ENCODE measurements at regions not wholly inside any gene's neighbourhood (a gene's known extent, or its start where the extent isn't known, plus 50 kb on each side); places are given as distances from the start of the nearest gene placed in this dataset.

DNA sequence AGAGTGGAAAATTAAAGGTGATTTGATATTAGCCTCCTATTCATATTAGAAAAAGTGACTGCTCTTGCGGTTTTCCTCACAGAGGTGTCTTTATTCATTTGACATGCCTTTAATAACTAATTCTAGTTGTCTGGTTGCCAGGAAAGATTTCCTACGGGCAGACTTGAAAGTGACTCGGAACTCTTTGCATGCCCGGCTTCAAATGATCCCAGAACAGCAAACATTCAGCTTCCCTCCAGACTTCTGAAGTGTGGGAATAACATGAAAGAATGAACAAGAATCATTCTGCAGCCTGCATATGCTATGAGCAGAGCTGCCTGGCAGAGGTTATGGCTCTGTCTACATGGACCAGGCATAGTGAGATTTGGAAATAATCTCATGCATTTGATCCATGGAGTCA is 89.6 kb upstream of the PKDCC start:
- Histone ChIP-seq H3K9me3 (ENCODE audit: insufficient read depth, low read length) (peaks cover 11% of the 10 kb centered on the region; the same call in 1 of the 2 replicates), H4K20me1 (ENCODE audit: insufficient read depth, low read length) (no peaks in the 10 kb centered on the region), H3K4me1 (ENCODE audit: low read length) (peaks cover 24% of the 10 kb centered on the region), H3K4me2 (ENCODE audit: low read length) (no peak overlapping the region), H3K36me3 (replicated peaks; ENCODE audit: low read depth, low read length) (peaks cover 4% of the 10 kb centered on the region), H3K9ac (ENCODE audit: low read length) (no peak overlapping the region), H3K4me3 (ENCODE audit: low read length) (no peak overlapping the region), H2AFZ (ENCODE audit: low read depth, low read length) (no peak overlapping the region), H3K79me2 (ENCODE audit: low read length) (no peaks in the 10 kb centered on the region), H3K27ac (ENCODE audit: low read length) (no peak overlapping the region), H3K27me3 (ENCODE audit: low read depth, low read length) (peaks cover 45% of the 10 kb centered on the region)
- TF ChIP-seq, protein P1, sequence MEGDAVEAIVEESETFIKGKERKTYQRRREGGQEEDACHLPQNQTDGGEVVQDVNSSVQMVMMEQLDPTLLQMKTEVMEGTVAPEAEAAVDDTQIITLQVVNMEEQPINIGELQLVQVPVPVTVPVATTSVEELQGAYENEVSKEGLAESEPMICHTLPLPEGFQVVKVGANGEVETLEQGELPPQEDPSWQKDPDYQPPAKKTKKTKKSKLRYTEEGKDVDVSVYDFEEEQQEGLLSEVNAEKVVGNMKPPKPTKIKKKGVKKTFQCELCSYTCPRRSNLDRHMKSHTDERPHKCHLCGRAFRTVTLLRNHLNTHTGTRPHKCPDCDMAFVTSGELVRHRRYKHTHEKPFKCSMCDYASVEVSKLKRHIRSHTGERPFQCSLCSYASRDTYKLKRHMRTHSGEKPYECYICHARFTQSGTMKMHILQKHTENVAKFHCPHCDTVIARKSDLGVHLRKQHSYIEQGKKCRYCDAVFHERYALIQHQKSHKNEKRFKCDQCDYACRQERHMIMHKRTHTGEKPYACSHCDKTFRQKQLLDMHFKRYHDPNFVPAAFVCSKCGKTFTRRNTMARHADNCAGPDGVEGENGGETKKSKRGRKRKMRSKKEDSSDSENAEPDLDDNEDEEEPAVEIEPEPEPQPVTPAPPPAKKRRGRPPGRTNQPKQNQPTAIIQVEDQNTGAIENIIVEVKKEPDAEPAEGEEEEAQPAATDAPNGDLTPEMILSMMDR (IDR thresholded peaks at IDR 0.05; ENCODE audit: low read depth, low read length) = no peak
- no peak for TF ChIP-seq EZH2phosphoT487 (IDR thresholded peaks at IDR 0.05; ENCODE audit: low read depth)

DNA sequence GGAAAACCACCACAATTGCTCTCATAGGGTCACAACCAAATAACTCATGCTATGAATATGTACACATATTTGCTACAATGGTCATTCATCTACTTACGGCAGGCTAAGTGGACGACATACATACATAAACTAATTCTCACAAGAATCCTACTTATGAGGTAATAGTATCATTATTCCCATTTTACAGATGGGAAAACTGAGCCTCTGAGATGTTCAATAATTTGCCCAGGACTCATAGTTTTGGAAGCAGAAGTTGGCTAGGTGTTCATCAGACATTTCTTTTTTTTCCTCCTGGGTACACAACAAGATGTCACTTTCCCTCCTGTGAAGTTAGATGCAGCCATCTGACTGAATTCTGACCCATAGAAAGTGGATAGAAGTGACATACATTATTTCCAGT is 89.0 kb upstream of the PKDCC start:
- Histone ChIP-seq H3K9me3 (ENCODE audit: insufficient read depth, low read length) (peaks cover 11% of the 10 kb centered on the region; the same call in 1 of the 2 replicates), H3K36me3 (replicated peaks; ENCODE audit: low read depth, low read length) (peaks cover 4% of the 10 kb centered on the region), H3K79me2 (ENCODE audit: low read length) (no peaks in the 10 kb centered on the region), H3K4me1 (ENCODE audit: low read length) (peaks cover 19% of the 10 kb centered on the region), H3K27ac (ENCODE audit: low read length) (no peak overlapping the region), H3K4me3 (ENCODE audit: low read length) (no peak overlapping the region), H3K9ac (ENCODE audit: low read length) (no peak overlapping the region), H2AFZ (ENCODE audit: low read depth, low read length) (no peak overlapping the region), H3K4me2 (ENCODE audit: low read length) (no peak overlapping the region), H3K27me3 (ENCODE audit: low read depth, low read length) (peaks cover 45% of the 10 kb centered on the region), H4K20me1 (ENCODE audit: insufficient read depth, low read length) (no peaks in the 10 kb centered on the region)
- TF ChIP-seq, protein P1 (IDR thresholded peaks at IDR 0.05; ENCODE audit: low read depth, low read length) = no peak
- no peak for TF ChIP-seq EZH2phosphoT487 (IDR thresholded peaks at IDR 0.05; ENCODE audit: low read depth)

DNA sequence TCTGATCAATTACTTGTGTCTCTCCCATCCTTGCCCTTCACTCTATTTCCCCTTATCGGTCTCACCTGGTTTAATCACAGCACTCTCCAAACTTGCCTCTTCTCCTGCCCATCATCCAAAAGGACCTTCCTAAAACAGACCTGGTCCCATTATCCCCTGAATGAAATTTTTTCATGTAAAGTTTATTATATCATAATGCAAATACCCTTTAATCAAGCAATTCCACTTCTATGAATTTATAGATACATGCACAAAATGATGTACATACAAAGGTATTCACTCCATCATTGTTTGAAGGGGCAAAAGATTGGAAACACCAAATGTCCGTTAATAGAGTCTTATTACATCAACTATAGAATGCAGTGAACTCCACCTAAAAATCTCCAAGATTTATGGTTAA is 88.1 kb upstream of the PKDCC start:
- TF ChIP-seq, protein P1 (IDR thresholded peaks at IDR 0.05; ENCODE audit: low read depth, low read length) = no peak
- TF ChIP-seq EZH2phosphoT487 (IDR thresholded peaks at IDR 0.05; ENCODE audit: low read depth) = no peak
- Histone ChIP-seq H3K9me3 (ENCODE audit: insufficient read depth, low read length) (peaks cover 11% of the 10 kb centered on the region; the same call in 1 of the 2 replicates), H2AFZ (ENCODE audit: low read depth, low read length) (no peak overlapping the region)

DNA sequence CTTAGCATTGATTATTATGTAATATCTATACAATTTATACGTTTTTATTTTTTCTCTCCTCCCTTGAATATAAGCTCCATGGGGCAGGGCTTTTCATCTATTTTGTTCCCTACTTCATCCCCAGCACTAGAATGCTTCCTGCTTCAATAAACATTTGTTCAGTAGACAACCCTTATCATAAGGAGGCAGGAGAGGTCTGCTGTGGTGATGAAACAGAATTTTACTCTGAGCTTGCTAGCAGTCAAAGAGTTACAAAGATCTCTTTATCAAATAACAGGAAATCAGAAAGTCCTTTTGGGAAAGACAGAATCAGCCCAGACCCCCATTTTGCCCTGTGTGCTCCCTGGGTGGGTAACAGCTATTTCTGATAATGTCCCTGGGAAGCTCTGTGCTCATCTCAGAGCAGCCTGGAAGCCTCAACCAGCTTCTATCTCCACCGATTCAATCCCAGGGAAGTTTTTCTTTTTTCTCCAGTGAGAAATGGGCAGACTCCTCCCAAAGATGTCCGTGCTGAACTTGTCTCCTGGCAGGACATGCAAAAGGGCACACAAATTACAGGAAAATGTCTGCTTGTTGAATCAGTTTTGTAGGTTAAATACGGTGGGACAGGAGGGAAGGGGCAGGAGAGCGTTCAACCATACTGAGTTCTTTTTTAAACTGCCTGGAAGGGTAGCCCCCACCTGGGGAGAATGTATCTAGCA is 84.7 kb upstream of the PKDCC start:
- H3K9me3 ChIP-seq (ENCODE audit: insufficient read depth, low read length) = no peaks in the 10 kb centered on the region
- TF ChIP-seq, protein P1 (IDR thresholded peaks at IDR 0.05; ENCODE audit: low read depth, low read length) = no peak
- H2AFZ ChIP-seq (ENCODE audit: low read depth, low read length) = no peak overlapping the region
- H3K79me2 ChIP-seq (ENCODE audit: low read length) = no peaks in the 10 kb centered on the region
- no peak overlapping the region for H3K4me2 ChIP-seq (ENCODE audit: low read length)
- no peak overlapping the region for H3K9ac ChIP-seq (ENCODE audit: low read length)
- H3K4me1 ChIP-seq (ENCODE audit: low read length) = peaks cover 5% of the 10 kb centered on the region; the same call in 1 of the 2 replicates
- H3K27ac ChIP-seq (ENCODE audit: low read length) = no peak overlapping the region
- no peaks in the 10 kb centered on the region for H4K20me1 ChIP-seq (ENCODE audit: insufficient read depth, low read length)
- H3K36me3 ChIP-seq (replicated peaks; ENCODE audit: low read depth, low read length) = no peaks in the 10 kb centered on the region
- H3K4me3 ChIP-seq (ENCODE audit: low read length) = no peak overlapping the region
- peaks cover 53% of the 10 kb centered on the region for H3K27me3 ChIP-seq (ENCODE audit: low read depth, low read length)

More for the DNA sequence above, 88.1 kb upstream of the PKDCC start:
- peaks cover 4% of the 10 kb centered on the region for H3K36me3 ChIP-seq (replicated peaks; ENCODE audit: low read depth, low read length)
- H3K79me2 ChIP-seq (ENCODE audit: low read length) = no peaks in the 10 kb centered on the region
- H3K4me2 ChIP-seq (ENCODE audit: low read length) = no peak overlapping the region
- H3K27me3 ChIP-seq (ENCODE audit: low read depth, low read length) = peaks cover 49% of the 10 kb centered on the region
- no peaks in the 10 kb centered on the region for H4K20me1 ChIP-seq (ENCODE audit: insufficient read depth, low read length)
- H3K4me1 ChIP-seq (ENCODE audit: low read length) = peaks cover 12% of the 10 kb centered on the region
- no peak overlapping the region for H3K4me3 ChIP-seq (ENCODE audit: low read length)
- H3K27ac ChIP-seq (ENCODE audit: low read length) = no peak overlapping the region
- H3K9ac ChIP-seq (ENCODE audit: low read length) = no peak overlapping the region
